ENCODE measurements at regions not wholly inside any gene's neighbourhood (a gene's known extent, or its start where the extent isn't known, plus 50 kb on each side); places are given as distances from the start of the nearest gene placed in this dataset.

- H3K27me3 Mint-ChIP-seq (ENCODE audit: insufficient read depth, unreplicated experiment), result no peaks in the 10 kb centered on the region
- H3K4me1 Mint-ChIP-seq (ENCODE audit: insufficient read depth, unreplicated experiment), result peaks cover 28% of the 10 kb centered on the region
- no peak for DNase-seq (ENCODE audit: unreplicated experiment)
- intact Hi-C loops (cut with micrococcal nuclease), result no loop called here
- H3K9me3 Mint-ChIP-seq (ENCODE audit: unreplicated experiment), result no peaks in the 10 kb centered on the region
- no peak overlapping the region for H3K27ac Mint-ChIP-seq (ENCODE audit: low read depth, unreplicated experiment)
- no peaks in the 10 kb centered on the region for H3K36me3 Mint-ChIP-seq (ENCODE audit: insufficient read depth, unreplicated experiment)
- BruUV-seq (replicated peaks), result no TSS peak
- CTCF ChIA-PET, result interaction anchor here (0.8 kb wide), 1 partner anchor 11 kb away, joined by 3 read pairs; no protein-coding TSS in a partner anchor
- POLR2A ChIA-PET, result interaction anchor here (5.1 kb wide), 1 partner anchor 13 kb away, joined by 30 read pairs; no protein-coding TSS in a partner anchor
- TF ChIP-seq CTCF (IDR thresholded peaks at IDR 0.05; ENCODE audit: unreplicated experiment), result no peak
- no peak overlapping the region for H3K4me3 Mint-ChIP-seq (ENCODE audit: unreplicated experiment)
These were observed 341.9 kb downstream of the C12orf75 start for GRCh38 chr12:105672121-105672975.

DNA sequence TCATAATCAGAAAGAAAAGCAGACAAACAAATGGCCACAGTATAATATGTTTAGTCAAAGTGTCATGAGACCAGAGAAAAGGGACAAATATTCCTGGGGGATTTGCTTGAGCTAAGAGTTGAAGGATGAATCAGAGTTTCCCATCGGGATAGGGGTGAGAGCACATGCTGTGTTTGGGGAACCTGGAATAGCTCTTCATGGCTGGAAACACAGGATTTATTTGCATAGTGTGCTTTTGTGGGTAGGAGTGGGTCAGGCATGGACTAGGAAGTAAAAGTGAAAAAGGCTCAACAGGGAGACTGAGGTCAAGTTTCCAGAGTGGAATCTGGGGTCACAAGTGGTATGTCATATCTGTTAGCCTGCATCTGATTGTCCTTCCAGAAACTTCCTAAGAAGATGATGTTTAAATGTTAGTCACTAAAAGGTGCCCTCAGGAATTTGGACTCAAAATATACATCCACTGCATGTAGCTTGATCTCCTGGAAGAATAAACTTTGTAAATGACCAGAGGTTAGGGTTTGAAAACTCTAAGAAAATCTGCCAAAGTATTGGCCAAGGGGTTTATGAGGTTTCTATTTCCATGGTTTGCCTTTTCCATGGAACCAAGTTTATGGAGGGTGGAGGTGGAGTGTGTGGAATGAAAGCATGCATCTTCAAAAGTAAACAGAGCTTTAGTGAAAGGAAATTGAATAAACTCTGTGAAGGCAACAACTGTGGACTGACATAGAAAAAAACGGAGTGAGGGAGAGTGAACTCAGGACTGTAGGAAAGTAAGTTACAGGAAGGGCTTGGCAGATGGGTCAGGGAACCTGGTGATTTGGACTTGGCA, 344.6 kb downstream of the C12orf75 start:
- Mint-ChIP-seq H3K4me3 (ENCODE audit: unreplicated experiment) (no peak overlapping the region), H3K27ac (ENCODE audit: low read depth, unreplicated experiment) (no peak overlapping the region), H3K36me3 (ENCODE audit: insufficient read depth, unreplicated experiment) (no peaks in the 10 kb centered on the region), H3K4me1 (ENCODE audit: insufficient read depth, unreplicated experiment) (peaks cover 37% of the 10 kb centered on the region), H3K27me3 (ENCODE audit: insufficient read depth, unreplicated experiment) (no peaks in the 10 kb centered on the region), H3K9me3 (ENCODE audit: unreplicated experiment) (no peaks in the 10 kb centered on the region)
- CTCF ChIA-PET, result interaction anchor here (0.7 to 1.4 kb wide), 5 partner anchors 15 to 462 kb away, joined by 3 to 7 read pairs (median 3); no protein-coding TSS in a partner anchor
- POLR2A ChIA-PET, result interaction anchor here (1.3 to 5.1 kb wide), 3 partner anchors 10 to 84 kb away, joined by 3 to 30 read pairs (median 10); no protein-coding TSS in a partner anchor
- no peak for TF ChIP-seq CTCF (IDR thresholded peaks at IDR 0.05; ENCODE audit: unreplicated experiment)
- intact Hi-C loops (cut with micrococcal nuclease), result no loop called here
- DNase-seq (ENCODE audit: unreplicated experiment), result no peak
- BruUV-seq (replicated peaks), result no TSS peak

GRCh38 chr12:105676694-105677093, 346.2 kb downstream of the C12orf75 start:
- Mint-ChIP-seq H3K36me3 (ENCODE audit: insufficient read depth, unreplicated experiment) (no peaks in the 10 kb centered on the region), H3K4me3 (ENCODE audit: unreplicated experiment) (peak overlapping the region; percentile 26), H3K9me3 (ENCODE audit: unreplicated experiment) (no peaks in the 10 kb centered on the region), H3K4me1 (ENCODE audit: insufficient read depth, unreplicated experiment) (peaks cover 40% of the 10 kb centered on the region), H3K27me3 (ENCODE audit: insufficient read depth, unreplicated experiment) (no peaks in the 10 kb centered on the region), H3K27ac (ENCODE audit: low read depth, unreplicated experiment) (peak overlapping the region; percentile 64)
- peak; percentile 92 for DNase-seq (ENCODE audit: unreplicated experiment)
- CTCF ChIA-PET, result interaction anchor here (0.6 to 1.3 kb wide), 2 partner anchors 460 to 789 kb away, joined by 3 to 5 read pairs; no protein-coding TSS in a partner anchor
- intact Hi-C loops (cut with micrococcal nuclease), result no loop called here
- POLR2A ChIA-PET, result interaction anchor here (1.3 to 5.1 kb wide), 6 partner anchors 12 to 436 kb away, joined by 3 to 30 read pairs (median 4); no protein-coding TSS in a partner anchor
- no peak for TF ChIP-seq CTCF (IDR thresholded peaks at IDR 0.05; ENCODE audit: unreplicated experiment)
- no TSS peak for BruUV-seq (replicated peaks)

DNA sequence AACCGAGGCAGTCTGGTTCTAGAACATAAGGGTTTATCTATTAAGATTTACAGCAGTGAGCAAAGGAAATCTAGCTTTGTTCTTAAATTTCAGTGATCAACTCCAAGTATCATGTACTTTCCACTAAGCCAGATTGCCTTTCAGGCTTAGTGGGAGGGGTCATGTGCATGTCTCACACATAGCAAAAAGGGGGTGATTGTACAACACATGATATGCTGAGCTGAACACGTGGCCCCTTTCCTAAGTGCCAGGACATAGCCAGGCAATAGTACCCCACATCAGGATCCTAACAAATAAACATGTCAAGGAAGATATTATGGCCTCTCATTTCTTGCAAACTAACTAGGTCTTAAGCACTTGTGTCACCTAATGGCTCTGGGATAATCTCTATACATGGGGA, 347.2 kb downstream of the C12orf75 start:
- CTCF ChIA-PET, result interaction anchor here (1.3 kb wide), 2 partner anchors 257 to 459 kb away, joined by 4 to 5 read pairs; no protein-coding TSS in a partner anchor
- peak overlapping the region; percentile 64 for H3K27ac Mint-ChIP-seq (ENCODE audit: low read depth, unreplicated experiment)
- no peaks in the 10 kb centered on the region for H3K36me3 Mint-ChIP-seq (ENCODE audit: insufficient read depth, unreplicated experiment)
- H3K4me1 Mint-ChIP-seq (ENCODE audit: insufficient read depth, unreplicated experiment), result peaks cover 40% of the 10 kb centered on the region
- POLR2A ChIA-PET, result interaction anchor here (1.0 to 5.1 kb wide), 8 partner anchors 18 to 435 kb away, joined by 3 to 30 read pairs (median 4); no protein-coding TSS in a partner anchor
- intact Hi-C loops (cut with micrococcal nuclease), result no loop called here
- no peak for TF ChIP-seq CTCF (IDR thresholded peaks at IDR 0.05; ENCODE audit: unreplicated experiment)
- no peak for DNase-seq (ENCODE audit: unreplicated experiment)
- H3K4me3 Mint-ChIP-seq (ENCODE audit: unreplicated experiment), result no peak overlapping the region
- H3K27me3 Mint-ChIP-seq (ENCODE audit: insufficient read depth, unreplicated experiment), result no peaks in the 10 kb centered on the region
- H3K9me3 Mint-ChIP-seq (ENCODE audit: unreplicated experiment), result no peaks in the 10 kb centered on the region
- BruUV-seq (replicated peaks), result no TSS peak

Measured in MCF 10A (cell line).